ENCODE measurements at regions not wholly inside any gene's neighbourhood (a gene's known extent, or its start where the extent isn't known, plus 50 kb on each side); places are given as distances from the start of the nearest gene placed in this dataset.

GRCh38 chr7:81232084-81232799, 313.4 kb upstream of the SEMA3C start:
- TF ChIP-seq EP300 (IDR thresholded peaks at IDR 0.05; ENCODE audit: borderline replicate concordance), result no peak
- TF ChIP-seq CREB1 (IDR thresholded peaks at IDR 0.05; ENCODE audit: low read depth), result no peak
- no peak for TF ChIP-seq REST (IDR thresholded peaks at IDR 0.05; ENCODE audit: low read depth)
- TF ChIP-seq NFIC (IDR thresholded peaks at IDR 0.05), result no peak
- TF ChIP-seq USF1 (IDR thresholded peaks at IDR 0.05), result no peak
- TF ChIP-seq TCF12 (IDR thresholded peaks at IDR 0.05; ENCODE audit: low read depth), result no peak
- TF ChIP-seq RAD21 (IDR thresholded peaks at IDR 0.05; ENCODE audit: low read depth), result no peak
- no peak for TF ChIP-seq MAX (IDR thresholded peaks at IDR 0.05)
- TF ChIP-seq ZBTB7A (IDR thresholded peaks at IDR 0.05; ENCODE audit: low read depth), result no peak
- TF ChIP-seq EGR1 (IDR thresholded peaks at IDR 0.05), result no peak
- TF ChIP-seq CEBPB (IDR thresholded peaks at IDR 0.05), result no peak
- TF ChIP-seq TAF1 (IDR thresholded peaks at IDR 0.05; ENCODE audit: low read depth), result no peak
- TF ChIP-seq TEAD4 (IDR thresholded peaks at IDR 0.05), result no peak
- TF ChIP-seq FOXM1 (IDR thresholded peaks at IDR 0.05; ENCODE audit: borderline replicate concordance, low read depth), result no peak
- TF ChIP-seq YY1 (IDR thresholded peaks at IDR 0.05; ENCODE audit: low read depth), result no peak

- TF ChIP-seq MAX (IDR thresholded peaks at IDR 0.05), result no peak
- no peak for TF ChIP-seq EP300 (IDR thresholded peaks at IDR 0.05; ENCODE audit: borderline replicate concordance)
- no peak for TF ChIP-seq CREB1 (IDR thresholded peaks at IDR 0.05; ENCODE audit: low read depth)
- no peak for TF ChIP-seq RAD21 (IDR thresholded peaks at IDR 0.05; ENCODE audit: low read depth)
- no peak for TF ChIP-seq REST (IDR thresholded peaks at IDR 0.05; ENCODE audit: low read depth)
- no peak for TF ChIP-seq TEAD4 (IDR thresholded peaks at IDR 0.05)
- no peak for TF ChIP-seq USF1 (IDR thresholded peaks at IDR 0.05)
- TF ChIP-seq NFIC (IDR thresholded peaks at IDR 0.05), result no peak
- TF ChIP-seq TCF12 (IDR thresholded peaks at IDR 0.05; ENCODE audit: low read depth), result no peak
- no peak for TF ChIP-seq YY1 (IDR thresholded peaks at IDR 0.05; ENCODE audit: low read depth)
- TF ChIP-seq CEBPB (IDR thresholded peaks at IDR 0.05), result no peak
- TF ChIP-seq TAF1 (IDR thresholded peaks at IDR 0.05; ENCODE audit: low read depth), result no peak
Observed at GRCh38 chr7:81231301-81231838, 312.5 kb upstream of the SEMA3C start.

GRCh38 chr7:81226234-81226633, 307.4 kb upstream of the SEMA3C start:
- TF ChIP-seq REST (IDR thresholded peaks at IDR 0.05; ENCODE audit: low read depth) (no peak), TEAD4 (IDR thresholded peaks at IDR 0.05) (no peak), CEBPB (IDR thresholded peaks at IDR 0.05) (no peak), ZBTB7A (IDR thresholded peaks at IDR 0.05; ENCODE audit: low read depth) (no peak), USF1 (IDR thresholded peaks at IDR 0.05) (no peak), TCF12 (IDR thresholded peaks at IDR 0.05; ENCODE audit: low read depth) (no peak), MAX (IDR thresholded peaks at IDR 0.05) (no peak), CREB1 (IDR thresholded peaks at IDR 0.05; ENCODE audit: low read depth) (no peak), YY1 (IDR thresholded peaks at IDR 0.05; ENCODE audit: low read depth) (no peak), EGR1 (IDR thresholded peaks at IDR 0.05) (no peak), NFIC (IDR thresholded peaks at IDR 0.05) (no peak), EP300 (IDR thresholded peaks at IDR 0.05; ENCODE audit: borderline replicate concordance) (no peak), FOXM1 (IDR thresholded peaks at IDR 0.05; ENCODE audit: borderline replicate concordance, low read depth) (no peak), RAD21 (IDR thresholded peaks at IDR 0.05; ENCODE audit: low read depth) (no peak), TAF1 (IDR thresholded peaks at IDR 0.05; ENCODE audit: low read depth) (no peak)

All from Ishikawa (cell line).